Testis (tissue), 2 donors: ENCODE measurements at regions not wholly inside any gene's neighbourhood (a gene's known extent, or its start where the extent isn't known, plus 50 kb on each side); places are given as distances from the start of the nearest gene placed in this dataset.
"Not testable (repeated sequence)": the region's sequence is repeated elsewhere in the genome, so short reads cannot be mapped to it uniquely, and the experiment has no call there.

Source experiments
- CTCF ChIP-seq, 3 experiments: fragments of 450-650 bp in 2 of 3; fragments of 200-600 bp in 1 of 3; sonication (generic) in 1 of 3; IDR thresholded peaks; one replicate each; pipeline ENCODE4 v1.5.1; 2016 to 2019; ENCODE audit warnings: antibody characterized with exemption in 3 of 3, mild to moderate bottlenecking in 2 of 3, moderate library complexity in 1 of 3
- POLR2A ChIP-seq: fragments of 450-650 bp; IDR thresholded peaks from one replicate; pipeline ENCODE4 v1.6.1; 2017; ENCODE audit warnings: antibody characterized with exemption, mild to moderate bottlenecking, moderate library complexity

GRCh38 chr9:87785315-87785970, 59.5 kb downstream of the CTSL start:
- not testable (repeated sequence) for TF ChIP-seq POLR2A; CTCF (IDR thresholded peaks at IDR 0.05)
